Erythroblast (primary cell): ENCODE measurements at regions not wholly inside any gene's neighbourhood (a gene's known extent, or its start where the extent isn't known, plus 50 kb on each side); places are given as distances from the start of the nearest gene placed in this dataset.

ENCODE experiments used
- GATA1 ChIP-seq: IDR thresholded peaks from 2 replicates; pipeline ENCODE4 v1.6.1; 2011; ENCODE audit warnings: low read depth, mild to moderate bottlenecking, control low read depth, low read length, moderate library complexity
- POLR2A ChIP-seq: IDR thresholded peaks from 2 replicates; pipeline ENCODE4 v1.6.1; 2011; ENCODE audit warnings: mild to moderate bottlenecking, low read length

GRCh38 chr6:105794870-105795269 lies 291.3 kb upstream of the PRDM1 start:
- no peak for TF ChIP-seq POLR2A
- no peak for TF ChIP-seq GATA1
